Epithelial cell of prostate (primary cell): ENCODE measurements at regions not wholly inside any gene's neighbourhood (a gene's known extent, or its start where the extent isn't known, plus 50 kb on each side); places are given as distances from the start of the nearest gene placed in this dataset.
A peak's percentile ranks its signal among the peaks of the same experiment; 100 is the strongest.

ENCODE experiments used
- DNase-seq: peaks from one replicate; pipeline ENCODE4 v3.0.0-alpha.2; 2011; ENCODE audit warnings: low read depth, low spot score
- H3K27ac ChIP-seq: fragments of 450-650 bp; 2 replicates; pipeline ENCODE4 v1.5.1; 2017; ENCODE audit warnings: mild to moderate bottlenecking

DNA sequence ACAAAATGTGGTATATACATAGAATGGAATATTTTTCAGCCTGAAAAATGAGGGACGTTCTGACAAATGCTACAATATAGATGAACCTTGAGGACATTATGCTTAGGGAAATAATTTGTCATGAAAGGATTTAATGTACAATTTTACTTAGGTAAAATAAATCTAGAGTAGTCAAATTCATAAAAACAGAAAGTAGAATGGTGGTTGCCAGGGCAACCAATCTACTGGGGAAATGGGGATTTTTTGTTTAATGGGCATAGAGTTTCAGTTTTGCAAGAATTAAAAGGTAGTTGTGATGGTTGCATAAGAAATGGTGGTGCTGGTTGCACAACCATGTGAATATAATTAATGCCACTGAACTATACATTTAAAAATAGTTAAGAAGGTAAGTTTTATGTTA lies 296.0 kb upstream of the SP4 start:
- H3K27ac ChIP-seq, result no peak overlapping the region
- no peak for DNase-seq

DNA sequence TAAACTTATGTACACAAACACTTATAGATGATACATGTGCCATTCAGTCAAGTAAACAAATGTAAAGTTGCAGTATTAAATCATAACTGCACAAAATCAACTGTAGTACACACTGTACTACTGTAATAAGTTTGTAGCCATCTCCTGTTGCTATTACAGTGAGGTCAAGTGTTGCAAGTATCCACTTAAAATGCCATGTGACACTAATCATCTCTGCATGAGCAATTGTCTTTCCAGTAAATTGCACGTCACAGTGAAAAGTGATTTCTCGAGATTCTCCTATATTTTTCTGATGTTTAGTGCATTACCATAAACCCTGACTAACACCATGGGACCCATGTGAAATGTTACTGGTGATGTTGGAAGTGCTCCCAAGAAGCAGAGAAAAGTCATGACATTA lies 293.3 kb upstream of the SP4 start:
- no peak overlapping the region for H3K27ac ChIP-seq
- no peak for DNase-seq

DNA sequence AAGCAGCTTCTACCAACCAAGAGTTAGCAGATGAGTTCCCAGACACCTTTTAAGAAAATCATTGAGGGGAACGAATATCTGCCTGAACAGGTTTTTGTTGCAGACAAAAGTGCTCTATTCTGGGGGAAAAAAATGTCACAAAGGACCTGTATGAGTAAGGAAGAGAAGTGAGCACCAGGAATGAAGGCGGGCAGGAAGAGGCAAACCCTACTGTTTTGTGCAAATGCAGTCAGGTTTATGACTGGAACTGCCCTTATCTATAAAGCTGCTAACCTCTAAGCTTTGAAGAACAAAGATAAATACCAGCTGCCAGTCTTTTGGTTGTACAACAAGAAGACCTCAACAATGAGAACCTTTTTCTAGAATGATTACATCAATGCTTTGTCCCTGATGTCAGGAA lies 292.4 kb upstream of the SP4 start:
- DNase-seq, result no peak

DNA sequence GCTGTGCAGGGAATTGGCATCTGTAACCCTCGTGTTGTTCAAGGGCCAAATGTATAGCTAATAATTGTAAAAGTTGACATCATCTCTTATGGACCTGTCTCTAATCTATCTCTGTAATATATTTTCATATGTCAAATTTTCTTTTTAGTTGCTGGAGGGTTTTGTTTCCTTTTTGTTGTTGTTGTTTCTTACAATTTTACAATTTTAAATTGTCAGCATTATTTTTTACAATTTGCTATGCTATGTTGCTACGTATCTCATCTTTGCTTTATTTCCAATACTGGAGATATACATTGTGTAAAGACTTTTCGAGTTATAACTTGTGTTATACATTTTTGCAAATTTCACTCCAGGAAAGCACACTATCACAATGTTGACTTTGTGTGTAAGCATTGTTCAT lies 290.2 kb upstream of the SP4 start:
- DNase-seq, result no peak

More for the DNA sequence above, 292.4 kb upstream of the SP4 start:
- no peak overlapping the region for H3K27ac ChIP-seq

DNA sequence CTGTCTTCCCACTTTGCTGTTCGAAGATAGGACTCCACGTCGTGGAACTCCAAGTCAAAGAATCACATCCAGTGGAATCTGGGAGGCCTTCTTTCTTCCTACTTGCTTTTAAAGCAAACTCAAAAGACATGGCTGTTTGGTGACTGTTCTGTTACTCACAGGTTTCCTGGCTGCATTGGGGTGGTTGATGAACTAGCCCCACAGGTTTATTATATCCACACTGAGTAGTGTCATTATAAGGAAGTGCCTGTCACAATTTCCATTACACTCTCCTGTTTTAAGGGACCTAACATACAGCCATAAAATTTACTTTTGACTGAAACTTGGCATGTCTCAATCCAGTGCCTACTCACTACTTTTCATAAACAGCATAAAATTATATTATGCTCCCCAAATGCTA lies 287.3 kb upstream of the SP4 start:
- peak overlapping the region; percentile 23 for H3K27ac ChIP-seq
- peak; percentile 54 for DNase-seq

More for the DNA sequence above, 290.2 kb upstream of the SP4 start:
- H3K27ac ChIP-seq, result no peak overlapping the region

DNA sequence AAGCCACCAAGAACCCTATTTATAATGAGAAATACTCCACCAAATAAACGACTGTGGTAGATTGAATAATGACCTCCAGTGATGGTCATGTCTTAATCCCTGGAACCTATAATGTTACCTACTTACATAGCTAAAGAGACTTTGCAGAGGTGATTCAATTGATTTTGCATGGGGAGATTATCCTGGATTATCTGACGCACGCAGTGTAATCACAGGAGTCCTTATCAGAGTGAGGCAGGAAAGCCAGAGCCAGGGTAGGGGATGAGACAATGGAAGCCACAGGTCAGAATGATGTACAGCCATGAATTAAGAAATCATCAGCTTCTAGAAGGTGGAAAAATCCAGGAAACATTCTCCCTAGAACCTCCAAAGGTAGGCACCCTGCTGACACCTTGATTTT lies 286.4 kb upstream of the SP4 start:
- no peak overlapping the region for H3K27ac ChIP-seq
- DNase-seq, result no peak

DNA sequence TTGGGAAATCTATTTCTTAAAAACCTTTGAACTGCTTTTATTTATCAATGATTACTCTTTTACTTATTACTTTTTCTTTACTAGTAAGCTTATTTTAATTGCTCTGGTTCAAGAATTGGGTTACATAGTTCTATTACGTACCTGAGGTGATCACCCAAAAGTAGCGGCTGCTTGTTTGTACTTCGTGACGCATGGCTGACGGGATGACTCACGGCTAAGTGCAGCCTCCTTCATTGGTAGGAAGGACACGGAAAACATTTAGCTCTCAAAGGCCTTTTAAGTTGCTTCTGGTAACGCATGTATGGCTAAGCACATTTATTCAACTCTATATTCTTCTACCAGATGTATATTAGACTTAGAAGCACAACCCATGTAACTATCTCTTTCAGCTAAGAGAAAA lies 285.8 kb upstream of the SP4 start:
- H3K27ac ChIP-seq, result no peak overlapping the region
- DNase-seq, result no peak

DNA sequence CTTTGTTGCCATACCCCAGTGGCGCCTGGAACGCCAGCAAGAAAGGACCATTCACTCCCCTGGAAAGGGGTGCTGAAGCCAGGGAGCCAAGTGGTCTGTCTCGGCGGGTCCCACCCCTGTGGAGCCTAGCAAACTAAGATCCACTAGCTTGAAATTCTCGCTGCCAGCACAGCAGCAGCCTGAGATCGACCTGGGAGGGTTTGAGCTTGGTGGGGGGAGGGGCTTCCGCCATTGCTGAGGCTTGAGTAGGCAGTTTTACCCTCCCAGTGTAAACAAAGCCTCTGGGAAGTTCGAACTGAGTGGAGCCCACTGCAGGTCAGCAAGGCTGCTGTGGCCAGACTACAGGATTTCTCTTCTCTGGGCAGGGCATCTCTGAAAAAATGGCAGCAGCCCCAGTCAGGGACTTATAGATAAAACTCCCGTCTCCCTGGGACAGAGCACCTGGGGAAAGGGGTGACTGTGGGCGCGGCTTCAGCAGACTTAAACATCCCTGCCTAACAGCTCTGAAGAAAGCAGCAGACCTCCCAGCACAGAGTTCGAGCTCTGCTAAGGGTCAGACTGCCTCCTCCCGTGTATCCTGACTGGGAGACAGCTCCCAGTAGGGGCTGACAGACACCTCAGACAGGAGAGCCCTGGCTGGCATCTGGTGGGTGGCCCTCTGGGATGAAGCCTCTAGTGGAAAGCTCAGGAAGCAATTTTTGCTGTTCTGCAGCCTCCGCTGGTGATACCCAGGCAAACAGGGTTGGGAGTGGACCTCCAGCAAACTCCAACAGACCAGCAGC lies 281.1 kb upstream of the SP4 start:
- H3K27ac ChIP-seq, result no peak overlapping the region

DNA sequence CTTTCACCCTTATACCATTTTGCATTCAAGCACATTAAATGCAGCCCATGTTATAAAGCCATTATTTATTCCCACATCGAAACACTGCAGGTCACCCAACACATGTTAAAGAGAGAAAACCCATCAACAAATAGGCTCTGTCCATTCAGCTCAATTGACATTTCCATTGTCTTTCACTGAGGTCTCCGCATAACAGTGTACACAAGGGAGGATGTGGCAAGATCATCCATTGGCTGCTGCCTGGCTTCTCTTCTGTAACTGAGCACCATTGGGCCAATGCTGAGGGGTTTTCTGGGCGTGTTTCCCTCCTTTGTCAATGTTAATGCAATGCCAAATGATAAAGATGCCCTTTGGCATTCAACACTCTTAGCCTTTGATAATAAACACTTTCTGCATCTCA lies 278.1 kb upstream of the SP4 start:
- no peak for DNase-seq
- H3K27ac ChIP-seq, result no peak overlapping the region

More for the DNA sequence above, 281.1 kb upstream of the SP4 start:
- DNase-seq, result no peak

DNA sequence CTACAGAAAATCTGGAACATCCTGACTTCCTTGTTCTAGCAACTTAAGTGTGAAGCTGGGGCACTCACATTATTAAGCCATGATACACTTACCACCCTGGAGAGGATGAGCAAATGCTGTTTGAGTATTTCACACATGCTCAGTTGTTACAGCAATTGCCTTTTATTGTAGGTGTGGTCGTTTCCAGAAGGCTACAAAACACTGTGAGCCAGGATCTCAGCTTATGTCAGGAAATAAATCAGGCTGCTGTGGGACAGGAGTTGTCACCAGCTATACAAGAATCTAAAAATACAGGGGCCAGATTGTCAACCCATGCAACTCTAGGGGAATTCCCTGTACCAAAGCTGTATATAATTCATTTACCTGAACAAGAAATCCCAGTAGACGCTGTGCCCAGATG lies 273.3 kb upstream of the SP4 start:
- H3K27ac ChIP-seq, result no peak overlapping the region
- DNase-seq, result no peak

DNA sequence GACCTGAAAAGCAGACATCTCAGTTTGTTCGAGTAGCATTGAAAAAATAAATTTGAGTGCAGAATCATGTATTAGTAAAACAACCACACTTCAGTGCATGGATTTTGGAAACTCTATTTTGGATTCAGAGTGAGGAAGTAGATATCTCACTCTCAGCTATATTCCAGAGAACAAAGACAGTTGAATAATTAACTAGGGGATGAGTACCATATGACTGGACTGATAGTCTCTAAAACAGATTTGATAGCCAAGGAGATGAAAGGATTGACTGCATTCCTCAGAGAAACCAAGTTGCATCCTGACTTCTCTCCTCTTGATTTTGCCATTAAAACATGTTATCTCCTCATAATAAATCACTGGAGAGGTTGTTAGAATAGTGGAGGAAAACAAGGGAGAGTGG lies 268.4 kb upstream of the SP4 start:
- DNase-seq, result no peak
- H3K27ac ChIP-seq, result no peak overlapping the region

DNA sequence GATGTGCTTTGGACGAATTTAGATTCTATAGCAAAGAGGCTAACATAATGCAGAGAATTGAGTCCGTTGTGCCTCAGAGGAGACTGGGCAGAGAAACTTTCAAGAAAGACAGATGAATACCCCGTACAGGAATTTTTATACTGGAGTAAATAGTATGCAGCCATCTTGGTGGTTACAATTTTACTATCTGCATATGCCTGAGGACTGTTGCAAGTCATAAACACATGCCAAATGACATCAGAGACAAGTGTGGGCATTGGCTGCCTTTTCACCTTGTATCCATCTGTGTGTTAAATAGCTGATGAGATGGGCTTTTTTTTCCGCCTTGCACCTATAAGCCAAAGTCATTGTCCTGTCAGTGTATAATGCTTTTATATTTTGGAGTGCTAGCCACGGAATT lies 267.5 kb upstream of the SP4 start:
- DNase-seq, result peak; percentile 12
- H3K27ac ChIP-seq, result no peak overlapping the region

DNA sequence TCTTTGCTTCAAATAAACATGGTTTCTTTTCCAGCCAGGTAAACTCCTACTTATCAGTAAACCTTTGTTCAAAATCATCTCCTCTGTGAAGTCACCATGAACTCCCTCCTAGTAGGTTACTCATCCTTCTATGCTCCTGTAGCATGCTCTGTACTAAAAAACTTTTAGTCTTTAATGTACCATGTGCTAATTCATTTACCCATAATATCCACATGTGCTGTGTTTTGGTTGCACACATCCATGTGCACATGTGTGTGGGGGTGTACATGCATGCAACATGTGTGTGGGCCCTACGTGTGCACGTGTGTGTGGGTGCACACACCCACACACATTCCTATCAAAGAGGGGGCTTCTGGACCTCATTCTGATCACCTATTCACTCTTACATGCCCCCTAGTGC lies 259.9 kb upstream of the SP4 start:
- no peak for DNase-seq
- H3K27ac ChIP-seq, result no peak overlapping the region

DNA sequence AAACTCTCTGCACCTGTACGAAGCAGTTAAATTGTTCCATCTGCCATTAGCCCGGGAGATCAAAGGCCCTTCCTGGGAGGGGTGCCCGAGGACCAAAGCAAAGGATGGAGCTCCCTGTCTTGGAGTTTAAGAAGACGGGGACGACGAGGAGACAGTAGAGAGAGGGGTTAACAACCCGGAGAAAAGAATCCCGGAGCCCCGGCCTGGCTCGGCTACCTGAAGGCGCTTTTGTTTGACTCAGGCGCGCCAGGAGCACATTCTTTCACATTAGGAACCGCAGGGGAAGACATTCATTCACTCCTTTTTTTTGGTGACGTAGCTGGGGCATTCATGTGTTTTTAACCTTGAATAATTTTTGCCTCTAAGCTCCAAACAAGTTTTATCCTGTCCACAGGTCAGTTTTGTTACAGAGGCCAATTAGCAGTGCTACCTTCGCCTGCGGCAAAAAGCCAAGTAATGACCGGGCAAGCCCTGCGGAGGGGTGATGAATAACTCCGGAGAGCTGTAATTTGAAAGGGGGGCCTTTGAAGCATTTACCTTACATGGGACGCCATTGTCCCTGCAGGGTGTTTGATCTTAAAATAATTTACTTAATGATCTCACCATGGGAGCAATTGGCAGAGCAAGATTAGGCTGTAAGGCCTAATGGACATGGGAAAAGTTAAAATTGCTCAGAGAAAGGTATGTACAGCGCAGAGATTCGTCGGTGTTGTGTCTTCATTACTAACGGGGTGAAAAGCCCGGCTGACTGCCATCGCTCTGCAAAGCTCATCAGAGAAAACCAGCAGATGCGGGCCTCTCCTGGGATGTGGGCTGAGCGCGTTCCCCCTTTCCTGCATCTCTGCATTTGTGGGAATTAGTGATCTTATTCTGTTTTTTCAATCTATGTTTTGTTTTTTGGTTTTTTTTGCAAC lies 258.0 kb upstream of the SP4 start:
- no peak overlapping the region for H3K27ac ChIP-seq
- DNase-seq, result no peak

DNA sequence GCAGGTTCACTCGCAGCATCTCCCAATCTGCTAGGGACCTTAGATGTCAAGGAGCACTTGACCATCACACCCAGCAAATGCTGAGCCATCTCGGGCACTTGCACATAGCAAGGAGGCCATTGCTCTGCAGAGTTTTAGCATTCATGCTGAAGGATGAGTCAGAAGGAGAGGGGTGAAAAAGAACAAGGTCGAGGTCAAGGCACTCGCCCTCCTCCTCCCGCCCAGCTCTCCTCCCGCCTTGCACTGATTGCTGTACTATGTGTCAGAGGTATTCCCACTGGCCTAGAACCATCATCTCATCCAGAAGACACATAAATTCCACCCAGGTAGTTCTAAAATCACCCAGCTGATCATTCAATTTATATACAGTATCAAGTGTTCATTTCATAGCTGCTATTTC lies 255.1 kb upstream of the SP4 start:
- DNase-seq, result no peak
- H3K27ac ChIP-seq, result no peak overlapping the region

DNA sequence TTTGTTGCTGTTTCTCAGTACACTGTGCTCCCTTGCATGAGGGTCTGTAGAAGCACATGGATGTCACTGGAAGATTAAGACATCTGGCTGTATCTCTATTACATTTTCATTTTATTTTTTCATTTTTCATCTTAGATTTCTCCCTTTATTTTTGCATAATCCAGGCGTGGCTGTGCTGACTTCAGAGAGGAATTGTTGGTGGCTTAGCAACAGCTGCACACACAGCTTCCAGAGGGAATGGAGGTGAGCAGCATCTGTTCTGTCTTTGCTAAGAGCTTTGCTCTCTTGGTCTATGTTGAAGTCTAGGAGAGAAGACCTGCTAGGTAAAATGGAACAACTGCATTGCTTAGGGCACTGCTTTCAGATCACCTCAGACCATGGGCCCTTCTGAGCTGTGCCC lies 254.4 kb upstream of the SP4 start:
- DNase-seq, result no peak
- H3K27ac ChIP-seq, result no peak overlapping the region

DNA sequence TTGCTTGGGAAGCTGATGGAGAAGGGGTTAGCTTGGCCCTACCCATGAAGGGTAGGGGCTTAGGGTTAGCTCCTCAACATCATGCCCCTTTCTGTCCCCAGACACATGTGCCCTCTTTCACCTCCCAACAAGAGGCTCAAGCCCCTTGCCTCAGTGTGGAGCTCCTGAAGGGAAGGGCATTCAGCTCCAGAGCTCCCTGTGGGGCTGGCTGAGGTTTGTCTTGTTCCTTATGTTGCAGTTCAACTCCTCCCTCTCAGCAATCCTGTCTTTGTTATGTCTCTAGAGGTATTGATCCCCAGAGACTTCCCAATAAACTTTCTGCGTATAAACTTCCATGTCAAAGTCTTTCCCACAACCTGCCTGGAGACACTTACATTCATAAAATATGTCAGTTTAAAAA lies 252.2 kb upstream of the SP4 start:
- DNase-seq, result no peak

DNA sequence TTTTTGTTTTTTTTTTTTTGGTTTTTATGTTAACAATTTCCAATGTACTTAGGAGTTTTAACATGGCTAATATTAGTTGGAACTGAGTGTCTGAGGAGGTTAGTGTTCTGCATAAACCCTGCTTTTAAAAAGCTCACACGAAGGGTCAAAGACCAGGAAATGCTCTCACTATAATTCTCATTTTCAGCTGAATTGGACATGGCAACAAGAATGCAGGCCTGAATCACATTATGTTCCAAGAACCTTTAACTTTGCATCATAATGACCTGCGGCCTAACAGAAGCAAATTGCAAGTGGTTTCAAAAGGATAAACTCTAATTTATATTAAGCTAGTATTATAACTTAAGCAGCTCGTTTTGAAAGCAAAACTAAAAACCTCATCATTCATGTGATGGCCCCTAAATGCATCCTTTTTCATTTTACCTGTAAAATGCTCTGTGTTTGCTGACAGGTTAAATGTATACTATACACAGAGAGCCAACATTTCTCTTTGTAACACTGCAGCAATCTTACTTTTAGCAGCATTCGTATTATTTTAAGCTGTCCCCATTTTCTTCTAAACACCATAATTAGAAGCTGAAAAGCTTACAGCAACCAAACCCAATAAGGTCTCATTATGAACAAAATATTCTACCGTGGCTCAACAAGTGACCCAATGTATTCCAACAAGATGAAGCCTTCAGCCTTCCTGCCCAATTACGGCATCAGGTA lies 242.8 kb upstream of the SP4 start:
- no peak for DNase-seq
- no peak overlapping the region for H3K27ac ChIP-seq

More for the DNA sequence above, 252.2 kb upstream of the SP4 start:
- H3K27ac ChIP-seq, result no peak overlapping the region

DNA sequence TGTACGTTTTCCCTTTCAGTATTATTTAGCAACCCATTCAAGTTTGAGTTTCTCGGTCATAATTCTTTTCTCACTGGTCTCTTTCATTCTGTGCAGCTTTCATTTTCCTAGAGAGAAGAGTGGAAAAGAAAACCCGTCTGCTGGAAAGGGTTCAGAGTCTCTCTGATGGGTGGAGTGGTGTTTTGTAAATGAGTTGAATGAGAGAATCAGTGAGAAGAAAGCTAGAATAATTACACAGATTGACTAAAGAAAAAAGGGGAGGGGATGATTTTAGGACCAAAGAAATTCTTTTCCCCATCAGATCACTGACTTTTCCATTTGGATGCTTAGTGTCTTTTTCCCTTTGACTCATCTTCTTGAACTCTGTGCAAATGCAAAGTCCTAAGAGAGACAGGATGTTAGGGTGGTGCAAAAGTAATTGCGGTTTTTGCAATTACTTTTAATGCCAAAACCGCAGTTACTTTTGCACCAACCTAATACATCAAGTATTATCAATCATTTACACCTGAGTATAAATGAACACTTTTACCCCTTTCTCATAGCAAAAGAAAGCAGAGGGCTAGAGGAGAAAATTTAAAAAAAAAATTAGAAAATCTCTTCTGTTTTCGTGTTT lies 242.1 kb upstream of the SP4 start:
- H3K27ac ChIP-seq, result no peak overlapping the region

DNA sequence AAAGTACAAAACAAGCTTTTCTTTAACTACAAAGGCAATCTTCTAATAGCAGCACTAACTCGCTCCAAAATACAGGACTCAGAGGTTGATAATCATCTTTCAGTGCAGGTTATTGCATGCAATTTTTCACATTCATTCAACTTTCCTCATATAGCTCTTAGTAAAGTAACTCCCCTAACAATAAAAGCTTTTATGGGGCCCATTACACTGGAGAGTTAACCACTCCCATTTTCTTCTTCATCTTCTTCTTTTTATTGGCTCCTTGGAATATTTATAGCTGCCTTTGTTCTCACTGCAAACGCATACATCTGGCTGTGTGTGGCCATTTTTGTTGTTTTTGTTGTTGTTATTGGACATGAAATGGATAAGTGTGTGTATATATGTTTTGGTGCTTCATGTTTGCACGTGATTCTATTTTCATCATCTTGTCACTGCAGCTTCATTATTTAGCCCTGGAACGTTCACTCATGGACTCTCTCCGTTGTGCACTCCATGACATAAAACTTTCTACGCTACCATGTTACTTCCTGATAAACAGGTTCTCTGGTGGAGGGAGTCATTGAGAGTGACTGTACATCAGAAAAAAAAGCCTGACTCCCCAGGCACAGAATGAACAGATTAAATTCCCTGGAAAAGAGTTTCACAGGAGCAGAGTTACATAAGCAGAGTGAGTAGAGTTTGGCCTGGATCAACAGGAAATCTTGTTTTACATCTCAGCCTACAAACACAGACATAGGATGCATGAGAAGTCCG lies 236.4 kb upstream of the SP4 start:
- H3K27ac ChIP-seq, result no peak overlapping the region
- peak; percentile 53 for DNase-seq

More for the DNA sequence above, 242.1 kb upstream of the SP4 start:
- no peak for DNase-seq
